NT2/D1 (cell line): ENCODE measurements at regions not wholly inside any gene's neighbourhood (a gene's known extent, or its start where the extent isn't known, plus 50 kb on each side); places are given as distances from the start of the nearest gene placed in this dataset.

ENCODE experiments used
- YY1 ChIP-seq: IDR thresholded peaks from 2 replicates; pipeline ENCODE4 v1.6.1; 2011; ENCODE audit not compliant: insufficient read length, insufficient read depth
- ZNF274 ChIP-seq: IDR thresholded peaks from 2 replicates; pipeline ENCODE4 v1.6.1; 2011; ENCODE audit warnings: mild to moderate bottlenecking, low read depth, low read length

GRCh38 chr9:7328453-7328852 lies 471.1 kb downstream of the DMAC1 start:
- no peak for TF ChIP-seq YY1
- no peak for TF ChIP-seq ZNF274
